WTC11 (cell line): ENCODE measurements at regions not wholly inside any gene's neighbourhood (a gene's known extent, or its start where the extent isn't known, plus 50 kb on each side); places are given as distances from the start of the nearest gene placed in this dataset.

Source experiments
- ATAC-seq: fragments of 200-7000 bp; cut with Tn5 transposase; 2 replicates; pipeline ENCODE4 v1.10.0; 2021; ENCODE audit warnings: mild to moderate bottlenecking, moderate library complexity
- CTCF ChIA-PET: fragments of 300-600 bp; sonication (Branson Sonifier 250); formaldehyde crosslinking; loops from one replicate; lab custom pipeline; 2021; ENCODE audit warnings: antibody characterized with exemption; lab: Charles Lee
- POLR2A ChIA-PET: fragments of 350-600 bp; sonication (Branson Sonifier 250); formaldehyde crosslinking; loops from one replicate; lab custom pipeline; 2021; ENCODE audit warnings: antibody characterized with exemption; lab: Charles Lee
- DNase-seq: peaks from one replicate; pipeline ENCODE4 v3.0.0; 2021; ENCODE audit warnings: low spot score
- H3K27ac Mint-ChIP-seq: 2 replicates; pipeline ENCODE4 v1.8.0; 2021; ENCODE audit warnings: mixed read lengths
- H3K27me3 Mint-ChIP-seq: 2 replicates; pipeline ENCODE4 v1.8.0; 2021; ENCODE audit warnings: low read depth, mild to moderate bottlenecking, moderate library complexity, mixed read lengths
- H3K36me3 Mint-ChIP-seq: 2 replicates; pipeline ENCODE4 v1.8.0; 2021; ENCODE audit warnings: mixed read lengths
- H3K4me1 Mint-ChIP-seq: 2 replicates; pipeline ENCODE4 v1.8.0; 2022; ENCODE audit warnings: mixed read lengths
- H3K4me3 Mint-ChIP-seq: 2 replicates; pipeline ENCODE4 v1.8.0; 2021; ENCODE audit warnings: mild to moderate bottlenecking, moderate library complexity, mixed read lengths
- H3K9me3 Mint-ChIP-seq: 2 replicates; pipeline ENCODE4 v1.8.0; 2021; ENCODE audit warnings: mixed read lengths
- AFF4 ChIP-seq: sonication (generic); formaldehyde crosslinking; IDR thresholded peaks from 2 replicates; pipeline ENCODE4 v1.8.1; 2023; ENCODE audit warnings: mild to moderate bottlenecking, missing genetic modification reagents, borderline replicate concordance
- CBFB ChIP-seq: sonication (generic); formaldehyde crosslinking; IDR thresholded peaks from 2 replicates; pipeline ENCODE4 v1.8.1; 2022; ENCODE audit warnings: mild to moderate bottlenecking, low read depth, missing genetic modification reagents
- ETV6 ChIP-seq: sonication (generic); formaldehyde crosslinking; IDR thresholded peaks from 2 replicates; pipeline ENCODE4 v1.8.1; 2022; ENCODE audit warnings: mild to moderate bottlenecking, missing genetic modification reagents
- FOXP1 ChIP-seq: sonication (generic); formaldehyde crosslinking; IDR thresholded peaks from 2 replicates; pipeline ENCODE4 v1.8.0; 2022; ENCODE audit warnings: missing genetic modification reagents, mild to moderate bottlenecking, moderate library complexity, borderline replicate concordance
- HMGA2 ChIP-seq: fragments of 250-450 bp; sonication (Bioruptor Pico); IDR thresholded peaks from 2 replicates; pipeline ENCODE4 v1.4.0; 2021; ENCODE audit warnings: mild to moderate bottlenecking, moderate library complexity
- HMGXB4 ChIP-seq: sonication (generic); formaldehyde crosslinking; IDR thresholded peaks from 2 replicates; pipeline ENCODE4 v1.8.1; 2023; ENCODE audit warnings: mild to moderate bottlenecking, moderate library complexity, missing genetic modification reagents
- NFYB ChIP-seq: sonication (generic); formaldehyde crosslinking; conservative IDR thresholded peaks from 2 replicates; pipeline ENCODE4 v1.8.0; 2022; ENCODE audit warnings: low read depth, missing genetic modification reagents
- NR2C2 ChIP-seq: sonication (generic); formaldehyde crosslinking; IDR thresholded peaks from 2 replicates; pipeline ENCODE4 v1.8.0; 2022; ENCODE audit warnings: mild to moderate bottlenecking, missing genetic modification reagents
- NR3C1 ChIP-seq: sonication (generic); formaldehyde crosslinking; conservative IDR thresholded peaks from 2 replicates; pipeline ENCODE4 v1.8.1; 2023; ENCODE audit warnings: low read depth, mild to moderate bottlenecking, missing genetic modification reagents
- SMAD3 ChIP-seq: sonication (generic); formaldehyde crosslinking; IDR thresholded peaks from 2 replicates; pipeline ENCODE4 v1.8.0; 2022; ENCODE audit warnings: missing genetic modification reagents, mild to moderate bottlenecking, borderline replicate concordance
- SMAD4 ChIP-seq: sonication (generic); formaldehyde crosslinking; IDR thresholded peaks from 2 replicates; pipeline ENCODE4 v1.8.0; 2022; ENCODE audit warnings: mild to moderate bottlenecking, missing genetic modification reagents
- TCF7 ChIP-seq: sonication (generic); formaldehyde crosslinking; IDR thresholded peaks from 2 replicates; pipeline ENCODE4 v1.8.0; 2022; ENCODE audit warnings: mild to moderate bottlenecking, low read depth, missing genetic modification reagents, moderate library complexity
- TEAD4 ChIP-seq: sonication (generic); formaldehyde crosslinking; IDR thresholded peaks from 2 replicates; pipeline ENCODE4 v1.8.0; 2022; ENCODE audit warnings: mild to moderate bottlenecking, missing genetic modification reagents
- ZNF263 ChIP-seq: sonication (generic); formaldehyde crosslinking; IDR thresholded peaks from 2 replicates; pipeline ENCODE4 v1.8.1; 2022; ENCODE audit warnings: low read depth, mild to moderate bottlenecking, moderate library complexity, missing genetic modification reagents
- ZNF416 ChIP-seq: fragments of 250-450 bp; sonication (Bioruptor Pico); IDR thresholded peaks from 2 replicates; pipeline ENCODE4 v1.9.0; 2021; ENCODE audit warnings: mild to moderate bottlenecking, inconsistent platforms
- ZNF671 ChIP-seq: fragments of 250-450 bp; sonication (Bioruptor Pico); IDR thresholded peaks from 2 replicates; pipeline ENCODE4 v1.8.0; 2021; ENCODE audit warnings: mild to moderate bottlenecking
- TF ChIP-seq, protein P1 (sequence below): fragments of 250-450 bp; sonication (Bioruptor Pico); IDR thresholded peaks from 2 replicates; pipeline ENCODE4 v1.9.0; 2021; ENCODE audit warnings: mild to moderate bottlenecking, borderline replicate concordance
- TF ChIP-seq, protein P2 (sequence below): sonication (generic); formaldehyde crosslinking; IDR thresholded peaks from 2 replicates; pipeline ENCODE4 v1.8.1; 2023; ENCODE audit warnings: mild to moderate bottlenecking, missing genetic modification reagents, moderate library complexity
- TF ChIP-seq, protein P3 (sequence below): sonication (generic); formaldehyde crosslinking; IDR thresholded peaks from 2 replicates; pipeline ENCODE4 v1.8.0; 2022; ENCODE audit warnings: mild to moderate bottlenecking, missing genetic modification reagents

DNA sequence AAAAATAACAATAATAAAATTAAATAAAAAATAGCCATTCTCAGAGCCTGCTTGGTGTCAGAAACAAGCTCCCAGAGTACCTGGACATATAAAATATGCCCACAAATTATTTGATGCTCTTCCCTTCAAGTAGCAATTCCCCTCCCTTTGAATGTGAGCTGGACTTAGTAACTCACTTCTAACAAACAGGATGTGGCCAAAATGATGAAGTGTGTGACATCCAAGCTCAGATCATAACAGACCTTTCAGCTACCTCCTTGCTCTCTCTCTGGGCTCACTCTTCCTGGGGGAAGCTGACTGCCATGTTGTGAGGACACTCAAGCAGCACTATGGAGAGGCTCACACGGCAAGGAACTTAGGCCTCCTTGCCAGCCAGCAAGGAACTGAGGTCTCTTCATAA lies 69.0 kb downstream of the SPRY4 start:
- H3K27me3 Mint-ChIP-seq: no peaks in the 10 kb centered on the region
- CTCF ChIA-PET: no interaction called here
- no peak for TF ChIP-seq FOXP1
- TF ChIP-seq CBFB (CRISPR knock-in tag): no peak
- no peak for TF ChIP-seq SMAD3
- no peak for TF ChIP-seq ZNF263
- no peak for TF ChIP-seq HMGXB4 (CRISPR knock-in tag)
- TF ChIP-seq, protein P1, sequence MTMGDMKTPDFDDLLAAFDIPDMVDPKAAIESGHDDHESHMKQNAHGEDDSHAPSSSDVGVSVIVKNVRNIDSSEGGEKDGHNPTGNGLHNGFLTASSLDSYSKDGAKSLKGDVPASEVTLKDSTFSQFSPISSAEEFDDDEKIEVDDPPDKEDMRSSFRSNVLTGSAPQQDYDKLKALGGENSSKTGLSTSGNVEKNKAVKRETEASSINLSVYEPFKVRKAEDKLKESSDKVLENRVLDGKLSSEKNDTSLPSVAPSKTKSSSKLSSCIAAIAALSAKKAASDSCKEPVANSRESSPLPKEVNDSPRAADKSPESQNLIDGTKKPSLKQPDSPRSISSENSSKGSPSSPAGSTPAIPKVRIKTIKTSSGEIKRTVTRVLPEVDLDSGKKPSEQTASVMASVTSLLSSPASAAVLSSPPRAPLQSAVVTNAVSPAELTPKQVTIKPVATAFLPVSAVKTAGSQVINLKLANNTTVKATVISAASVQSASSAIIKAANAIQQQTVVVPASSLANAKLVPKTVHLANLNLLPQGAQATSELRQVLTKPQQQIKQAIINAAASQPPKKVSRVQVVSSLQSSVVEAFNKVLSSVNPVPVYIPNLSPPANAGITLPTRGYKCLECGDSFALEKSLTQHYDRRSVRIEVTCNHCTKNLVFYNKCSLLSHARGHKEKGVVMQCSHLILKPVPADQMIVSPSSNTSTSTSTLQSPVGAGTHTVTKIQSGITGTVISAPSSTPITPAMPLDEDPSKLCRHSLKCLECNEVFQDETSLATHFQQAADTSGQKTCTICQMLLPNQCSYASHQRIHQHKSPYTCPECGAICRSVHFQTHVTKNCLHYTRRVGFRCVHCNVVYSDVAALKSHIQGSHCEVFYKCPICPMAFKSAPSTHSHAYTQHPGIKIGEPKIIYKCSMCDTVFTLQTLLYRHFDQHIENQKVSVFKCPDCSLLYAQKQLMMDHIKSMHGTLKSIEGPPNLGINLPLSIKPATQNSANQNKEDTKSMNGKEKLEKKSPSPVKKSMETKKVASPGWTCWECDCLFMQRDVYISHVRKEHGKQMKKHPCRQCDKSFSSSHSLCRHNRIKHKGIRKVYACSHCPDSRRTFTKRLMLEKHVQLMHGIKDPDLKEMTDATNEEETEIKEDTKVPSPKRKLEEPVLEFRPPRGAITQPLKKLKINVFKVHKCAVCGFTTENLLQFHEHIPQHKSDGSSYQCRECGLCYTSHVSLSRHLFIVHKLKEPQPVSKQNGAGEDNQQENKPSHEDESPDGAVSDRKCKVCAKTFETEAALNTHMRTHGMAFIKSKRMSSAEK: no peak
- TF ChIP-seq NR2C2 (CRISPR knock-in tag): no peak
- no peak for TF ChIP-seq ZNF671 (CRISPR knock-in tag)
- TF ChIP-seq, protein P2, sequence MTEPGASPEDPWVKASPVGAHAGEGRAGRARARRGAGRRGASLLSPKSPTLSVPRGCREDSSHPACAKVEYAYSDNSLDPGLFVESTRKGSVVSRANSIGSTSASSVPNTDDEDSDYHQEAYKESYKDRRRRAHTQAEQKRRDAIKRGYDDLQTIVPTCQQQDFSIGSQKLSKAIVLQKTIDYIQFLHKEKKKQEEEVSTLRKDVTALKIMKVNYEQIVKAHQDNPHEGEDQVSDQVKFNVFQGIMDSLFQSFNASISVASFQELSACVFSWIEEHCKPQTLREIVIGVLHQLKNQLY (CRISPR knock-in tag): no peak
- TF ChIP-seq SMAD4 (CRISPR knock-in tag): no peak
- TF ChIP-seq, protein P3, sequence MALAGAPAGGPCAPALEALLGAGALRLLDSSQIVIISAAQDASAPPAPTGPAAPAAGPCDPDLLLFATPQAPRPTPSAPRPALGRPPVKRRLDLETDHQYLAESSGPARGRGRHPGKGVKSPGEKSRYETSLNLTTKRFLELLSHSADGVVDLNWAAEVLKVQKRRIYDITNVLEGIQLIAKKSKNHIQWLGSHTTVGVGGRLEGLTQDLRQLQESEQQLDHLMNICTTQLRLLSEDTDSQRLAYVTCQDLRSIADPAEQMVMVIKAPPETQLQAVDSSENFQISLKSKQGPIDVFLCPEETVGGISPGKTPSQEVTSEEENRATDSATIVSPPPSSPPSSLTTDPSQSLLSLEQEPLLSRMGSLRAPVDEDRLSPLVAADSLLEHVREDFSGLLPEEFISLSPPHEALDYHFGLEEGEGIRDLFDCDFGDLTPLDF (CRISPR knock-in tag): no peak
- TF ChIP-seq NFYB (CRISPR knock-in tag): no peak
- no peak for TF ChIP-seq TEAD4 (CRISPR knock-in tag)
- TF ChIP-seq TCF7 (CRISPR knock-in tag): no peak
- no peak for TF ChIP-seq ZNF416 (CRISPR knock-in tag)
- TF ChIP-seq NR3C1 (CRISPR knock-in tag): no peak
- TF ChIP-seq ETV6 (CRISPR knock-in tag): no peak
- TF ChIP-seq HMGA2: no peak
- TF ChIP-seq AFF4 (CRISPR knock-in tag): no peak
- H3K9me3 Mint-ChIP-seq: peaks cover 13% of the 10 kb centered on the region; the same call in 1 of the 2 replicates
- H3K4me3 Mint-ChIP-seq: no peak overlapping the region
- H3K27ac Mint-ChIP-seq: no peak overlapping the region
- no peak for DNase-seq
- peaks cover 6% of the 10 kb centered on the region; the same call in 1 of the 2 replicates for H3K36me3 Mint-ChIP-seq
- POLR2A ChIA-PET: no interaction called here
- no peak for ATAC-seq
- peaks cover 24% of the 10 kb centered on the region for H3K4me1 Mint-ChIP-seq
